Osteocyte (in vitro differentiated cells): ENCODE measurements at regions not wholly inside any gene's neighbourhood (a gene's known extent, or its start where the extent isn't known, plus 50 kb on each side); places are given as distances from the start of the nearest gene placed in this dataset.

Source experiments
- DNase-seq: peaks from one replicate; pipeline ENCODE4 v3.0.0; 2021; ENCODE audit warnings: mixed read lengths; ENCODE audit not compliant: unreplicated experiment; ENCODE audit errors: extremely low spot score
- H3K27ac Mint-ChIP-seq: one replicate; pipeline ENCODE4 v1.8.0; 2021; ENCODE audit warnings: mild to moderate bottlenecking, mixed read lengths; ENCODE audit not compliant: unreplicated experiment
- H3K27me3 Mint-ChIP-seq: one replicate; pipeline ENCODE4 v1.8.0; 2021; ENCODE audit warnings: mixed read lengths; ENCODE audit not compliant: unreplicated experiment
- H3K36me3 Mint-ChIP-seq: one replicate; pipeline ENCODE4 v1.8.0; 2021; ENCODE audit warnings: mixed read lengths; ENCODE audit not compliant: unreplicated experiment
- H3K4me1 Mint-ChIP-seq: one replicate; pipeline ENCODE4 v1.8.0; 2021; ENCODE audit warnings: mixed read lengths; ENCODE audit not compliant: unreplicated experiment
- H3K4me3 Mint-ChIP-seq: one replicate; pipeline ENCODE4 v1.8.0; 2021; ENCODE audit warnings: mild to moderate bottlenecking, moderate library complexity, mixed read lengths; ENCODE audit not compliant: unreplicated experiment
- H3K9me3 Mint-ChIP-seq: one replicate; pipeline ENCODE4 v1.8.0; 2021; ENCODE audit warnings: mixed read lengths; ENCODE audit not compliant: unreplicated experiment
- CTCF ChIP-seq: fragments of 200-600 bp; sonication (generic); IDR thresholded peaks from 2 replicates; pipeline ENCODE4 v1.5.0; 2021; ENCODE audit warnings: antibody characterized with exemption, mild to moderate bottlenecking, moderate library complexity

GRCh38 chr20:39645131-39645530, 683.0 kb downstream of the DHX35 start:
- H3K4me1 Mint-ChIP-seq: peaks cover 22% of the 10 kb centered on the region
- no peak for DNase-seq
- TF ChIP-seq CTCF: no peak
- no peaks in the 10 kb centered on the region for H3K36me3 Mint-ChIP-seq
- H3K27me3 Mint-ChIP-seq: peaks cover 11% of the 10 kb centered on the region
- no peak overlapping the region for H3K27ac Mint-ChIP-seq
- H3K9me3 Mint-ChIP-seq: no peaks in the 10 kb centered on the region
- H3K4me3 Mint-ChIP-seq: no peak overlapping the region

GRCh38 chr20:39643292-39643691, 681.1 kb downstream of the DHX35 start:
- Mint-ChIP-seq H3K27ac (no peak overlapping the region), H3K4me3 (no peak overlapping the region), H3K27me3 (peaks cover 26% of the 10 kb centered on the region), H3K4me1 (peaks cover 14% of the 10 kb centered on the region), H3K9me3 (no peaks in the 10 kb centered on the region), H3K36me3 (no peaks in the 10 kb centered on the region)
- peak; percentile 7 for DNase-seq
- no peak for TF ChIP-seq CTCF

GRCh38 chr20:39641423-39641822, 679.3 kb downstream of the DHX35 start:
- Mint-ChIP-seq H3K4me1 (peaks cover 14% of the 10 kb centered on the region), H3K4me3 (no peak overlapping the region), H3K9me3 (no peaks in the 10 kb centered on the region), H3K27ac (no peak overlapping the region), H3K36me3 (no peaks in the 10 kb centered on the region), H3K27me3 (peaks cover 31% of the 10 kb centered on the region)
- no peak for TF ChIP-seq CTCF
- no peak for DNase-seq

- peaks cover 4% of the 10 kb centered on the region for H3K4me1 Mint-ChIP-seq
- no peak overlapping the region for H3K27ac Mint-ChIP-seq
- no peak for TF ChIP-seq CTCF
- no peaks in the 10 kb centered on the region for H3K9me3 Mint-ChIP-seq
- no peak overlapping the region for H3K4me3 Mint-ChIP-seq
- peaks cover 36% of the 10 kb centered on the region for H3K27me3 Mint-ChIP-seq
- peak; percentile 66 for DNase-seq
- H3K36me3 Mint-ChIP-seq: no peaks in the 10 kb centered on the region
These were observed 678.0 kb downstream of the DHX35 start for GRCh38 chr20:39640147-39640546.

- H3K27me3 Mint-ChIP-seq: peaks cover 46% of the 10 kb centered on the region
- no peak for DNase-seq
- no peaks in the 10 kb centered on the region for H3K4me1 Mint-ChIP-seq
- no peak for TF ChIP-seq CTCF
- no peak overlapping the region for H3K4me3 Mint-ChIP-seq
- H3K27ac Mint-ChIP-seq: no peak overlapping the region
- H3K36me3 Mint-ChIP-seq: no peaks in the 10 kb centered on the region
- H3K9me3 Mint-ChIP-seq: no peaks in the 10 kb centered on the region
These were observed 676.6 kb downstream of the DHX35 start for GRCh38 chr20:39638731-39639130.
